PFSK-1 (cell line): ENCODE measurements at regions not wholly inside any gene's neighbourhood (a gene's known extent, or its start where the extent isn't known, plus 50 kb on each side); places are given as distances from the start of the nearest gene placed in this dataset.

Experiments
- FOXP2 ChIP-seq: optimal IDR thresholded peaks from 2 replicates; pipeline ENCODE3; 2011; ENCODE audit warnings: borderline replicate concordance, control low read depth, inconsistent platforms; ENCODE audit not compliant: insufficient read depth; ENCODE audit errors: extremely low read length, extremely low read depth
- POLR2AphosphoS5 ChIP-seq: IDR thresholded peaks from 2 replicates; pipeline ENCODE4 v1.6.1; 2012; ENCODE audit warnings: low read depth, mild to moderate bottlenecking, control low read depth, low read length, moderate library complexity
- REST ChIP-seq, 2 experiments: IDR thresholded peaks; 2 replicates each; pipeline versions ENCODE4 v1.6.1 to v1.8.0; 2011 to 2012; ENCODE audit warnings: low read depth in 2 of 2, low read length in 2 of 2, control low read depth in 1 of 2, inconsistent platforms in 1 of 2, mild to moderate bottlenecking in 1 of 2, moderate library complexity in 1 of 2; ENCODE audit not compliant: insufficient read depth in 1 of 2
- SIN3A ChIP-seq: IDR thresholded peaks from 2 replicates; pipeline ENCODE4 v1.6.1; 2012; ENCODE audit warnings: mild to moderate bottlenecking, low read length, moderate library complexity, borderline replicate concordance; ENCODE audit not compliant: insufficient read depth
- TAF1 ChIP-seq: IDR thresholded peaks from 2 replicates; pipeline ENCODE4 v1.6.1; 2012; ENCODE audit warnings: low read length, control low read depth, borderline replicate concordance; ENCODE audit not compliant: insufficient read depth

- no peak for TF ChIP-seq REST (IDR thresholded peaks at IDR 0.05; ENCODE audit: insufficient read depth in 1 of 2, low read depth in 2 of 2, low read length in 2 of 2)
- TF ChIP-seq TAF1, result no peak
- TF ChIP-seq POLR2AphosphoS5, result no peak
- TF ChIP-seq FOXP2, result no peak
- no peak for TF ChIP-seq SIN3A
Observed at GRCh38 chr7:85289279-85289678, 102.4 kb upstream of the SEMA3D start.

GRCh38 chr7:85287106-85287825 lies 100.4 kb upstream of the SEMA3D start:
- TF ChIP-seq TAF1, result no peak
- no peak for TF ChIP-seq POLR2AphosphoS5
- TF ChIP-seq REST (IDR thresholded peaks at IDR 0.05; ENCODE audit: insufficient read depth in 1 of 2, low read depth in 2 of 2, low read length in 2 of 2), result no peak
- no peak for TF ChIP-seq SIN3A
- no peak for TF ChIP-seq FOXP2

GRCh38 chr7:85286446-85286845 lies 99.6 kb upstream of the SEMA3D start:
- TF ChIP-seq REST (IDR thresholded peaks at IDR 0.05; ENCODE audit: insufficient read depth in 1 of 2, low read depth in 2 of 2, low read length in 2 of 2) (no peak), FOXP2 (no peak), TAF1 (no peak), SIN3A (no peak), POLR2AphosphoS5 (no peak)

GRCh38 chr7:85285527-85285926 lies 98.7 kb upstream of the SEMA3D start:
- TF ChIP-seq POLR2AphosphoS5 (no peak), SIN3A (no peak), FOXP2 (no peak)

GRCh38 chr7:85275204-85275603 lies 88.3 kb upstream of the SEMA3D start:
- TF ChIP-seq REST (IDR thresholded peaks at IDR 0.05; ENCODE audit: insufficient read depth in 1 of 2, low read depth in 2 of 2, low read length in 2 of 2), result no peak
- no peak for TF ChIP-seq SIN3A
- no peak for TF ChIP-seq POLR2AphosphoS5
- TF ChIP-seq TAF1, result no peak
- TF ChIP-seq FOXP2, result no peak
